ENCODE measurements at regions not wholly inside any gene's neighbourhood (a gene's known extent, or its start where the extent isn't known, plus 50 kb on each side); places are given as distances from the start of the nearest gene placed in this dataset.

DNA sequence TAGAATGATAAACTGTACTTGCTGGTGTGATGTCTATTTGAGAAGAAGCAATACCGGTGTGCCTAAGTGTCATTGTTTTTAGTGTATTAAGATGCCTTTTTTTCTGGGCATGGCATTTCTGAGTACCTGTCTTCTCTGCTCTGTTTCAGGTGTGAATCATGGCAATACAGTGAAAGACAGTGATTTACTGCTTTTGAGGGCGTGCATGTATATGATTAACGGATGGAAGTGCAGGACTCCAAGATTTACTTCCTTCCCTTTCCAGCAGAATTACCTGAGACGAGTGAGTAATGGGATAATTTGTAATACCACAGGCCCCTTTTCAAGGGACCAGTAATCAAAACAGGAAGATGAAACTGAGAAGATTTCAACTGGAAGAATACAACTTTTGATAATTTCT lies 315.8 kb downstream of the SOX4 start:
- TF ChIP-seq, protein P1, sequence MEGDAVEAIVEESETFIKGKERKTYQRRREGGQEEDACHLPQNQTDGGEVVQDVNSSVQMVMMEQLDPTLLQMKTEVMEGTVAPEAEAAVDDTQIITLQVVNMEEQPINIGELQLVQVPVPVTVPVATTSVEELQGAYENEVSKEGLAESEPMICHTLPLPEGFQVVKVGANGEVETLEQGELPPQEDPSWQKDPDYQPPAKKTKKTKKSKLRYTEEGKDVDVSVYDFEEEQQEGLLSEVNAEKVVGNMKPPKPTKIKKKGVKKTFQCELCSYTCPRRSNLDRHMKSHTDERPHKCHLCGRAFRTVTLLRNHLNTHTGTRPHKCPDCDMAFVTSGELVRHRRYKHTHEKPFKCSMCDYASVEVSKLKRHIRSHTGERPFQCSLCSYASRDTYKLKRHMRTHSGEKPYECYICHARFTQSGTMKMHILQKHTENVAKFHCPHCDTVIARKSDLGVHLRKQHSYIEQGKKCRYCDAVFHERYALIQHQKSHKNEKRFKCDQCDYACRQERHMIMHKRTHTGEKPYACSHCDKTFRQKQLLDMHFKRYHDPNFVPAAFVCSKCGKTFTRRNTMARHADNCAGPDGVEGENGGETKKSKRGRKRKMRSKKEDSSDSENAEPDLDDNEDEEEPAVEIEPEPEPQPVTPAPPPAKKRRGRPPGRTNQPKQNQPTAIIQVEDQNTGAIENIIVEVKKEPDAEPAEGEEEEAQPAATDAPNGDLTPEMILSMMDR (IDR thresholded peaks at IDR 0.05; ENCODE audit: low read depth, low read length, missing input control), result no peak
- TF ChIP-seq EGR1 (IDR thresholded peaks at IDR 0.05; ENCODE audit: low read depth in 2 of 2) (no peak), TAF1 (conservative IDR thresholded peaks at IDR 0.05) (no peak), GABPA (IDR thresholded peaks at IDR 0.05 in 1 of 2, conservative IDR thresholded peaks at IDR 0.05 in 1 of 2) (no peak), JUND (IDR thresholded peaks at IDR 0.05) (no peak)
- TF ChIP-seq, protein P2, sequence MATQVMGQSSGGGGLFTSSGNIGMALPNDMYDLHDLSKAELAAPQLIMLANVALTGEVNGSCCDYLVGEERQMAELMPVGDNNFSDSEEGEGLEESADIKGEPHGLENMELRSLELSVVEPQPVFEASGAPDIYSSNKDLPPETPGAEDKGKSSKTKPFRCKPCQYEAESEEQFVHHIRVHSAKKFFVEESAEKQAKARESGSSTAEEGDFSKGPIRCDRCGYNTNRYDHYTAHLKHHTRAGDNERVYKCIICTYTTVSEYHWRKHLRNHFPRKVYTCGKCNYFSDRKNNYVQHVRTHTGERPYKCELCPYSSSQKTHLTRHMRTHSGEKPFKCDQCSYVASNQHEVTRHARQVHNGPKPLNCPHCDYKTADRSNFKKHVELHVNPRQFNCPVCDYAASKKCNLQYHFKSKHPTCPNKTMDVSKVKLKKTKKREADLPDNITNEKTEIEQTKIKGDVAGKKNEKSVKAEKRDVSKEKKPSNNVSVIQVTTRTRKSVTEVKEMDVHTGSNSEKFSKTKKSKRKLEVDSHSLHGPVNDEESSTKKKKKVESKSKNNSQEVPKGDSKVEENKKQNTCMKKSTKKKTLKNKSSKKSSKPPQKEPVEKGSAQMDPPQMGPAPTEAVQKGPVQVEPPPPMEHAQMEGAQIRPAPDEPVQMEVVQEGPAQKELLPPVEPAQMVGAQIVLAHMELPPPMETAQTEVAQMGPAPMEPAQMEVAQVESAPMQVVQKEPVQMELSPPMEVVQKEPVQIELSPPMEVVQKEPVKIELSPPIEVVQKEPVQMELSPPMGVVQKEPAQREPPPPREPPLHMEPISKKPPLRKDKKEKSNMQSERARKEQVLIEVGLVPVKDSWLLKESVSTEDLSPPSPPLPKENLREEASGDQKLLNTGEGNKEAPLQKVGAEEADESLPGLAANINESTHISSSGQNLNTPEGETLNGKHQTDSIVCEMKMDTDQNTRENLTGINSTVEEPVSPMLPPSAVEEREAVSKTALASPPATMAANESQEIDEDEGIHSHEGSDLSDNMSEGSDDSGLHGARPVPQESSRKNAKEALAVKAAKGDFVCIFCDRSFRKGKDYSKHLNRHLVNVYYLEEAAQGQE (IDR thresholded peaks at IDR 0.05), result no peak
- TF ChIP-seq, protein P3, sequence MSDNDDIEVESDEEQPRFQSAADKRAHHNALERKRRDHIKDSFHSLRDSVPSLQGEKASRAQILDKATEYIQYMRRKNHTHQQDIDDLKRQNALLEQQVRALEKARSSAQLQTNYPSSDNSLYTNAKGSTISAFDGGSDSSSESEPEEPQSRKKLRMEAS (IDR thresholded peaks at IDR 0.05), result no peak
